K562 (cell line): ENCODE measurements at regions not wholly inside any gene's neighbourhood (a gene's known extent, or its start where the extent isn't known, plus 50 kb on each side); places are given as distances from the start of the nearest gene placed in this dataset.

Experiments used
- ATAC-seq: fragments of 200-7000 bp; cut with Tn5 transposase; 3 replicates; pipeline ENCODE4 v1.9.1; 2020; ENCODE audit warnings: moderate library complexity
- BruUV-seq: library from RNA; stranded (reverse); fragments of 400-500 nt; replicated peaks from 2 replicates; lab custom pipeline; 2021; lab: Mats Ljungman, UMichigan
- CTCF ChIA-PET: fragments of 300-600 bp; formaldehyde crosslinking; extraction: SDS; loops from one replicate; lab custom pipeline; 2021; ENCODE audit warnings: low intra/inter-chr PET ratio; lab: Yijun Ruan, JAX
- POLR2A ChIA-PET: fragments of 300-600, 350-650 bp; sonication (Branson Sonifier 250); formaldehyde crosslinking; extraction: SDS; loops from one replicate; lab custom pipeline; 2021; ENCODE audit warnings: antibody characterized with exemption, inconsistent platforms; lab: Yijun Ruan, JAX
- DNase-seq, 4 experiments: peaks; one replicate each; pipeline versions ENCODE4 v3.0.0 to v3.0.0-alpha.2; 2011 to 2018; ENCODE audit warnings: low spot score in 3 of 4, mixed read lengths in 3 of 4; ENCODE audit errors: extremely low read depth in 1 of 4
- FAIRE-seq: peaks from 2 replicates; lab custom pipeline; 2011; peaks lifted over from hg19 to GRCh38; lab: Jason Lieb, UNC
- H2AFZ ChIP-seq: 2 replicates; pipeline ENCODE4 v1.6.0; 2011; ENCODE audit warnings: low read depth, low read length, control low read depth, inconsistent platforms
- H3K27ac ChIP-seq: fragments of 200-600 bp; 3 replicates; pipeline ENCODE4 v1.8.0; 2011; ENCODE audit warnings: low read depth, mild to moderate bottlenecking, control low read depth, inconsistent platforms, low read length, moderate library complexity, mixed read lengths; ENCODE audit errors: extremely low read depth
- H3K27me3 ChIP-seq, 2 experiments: fragments of 300-600 bp in 1 of 2; 2 replicates in 1 of 2; 3 replicates in 1 of 2; pipeline versions ENCODE4 v1.6.0 to v1.8.0; 2011; ENCODE audit warnings: inconsistent platforms in 2 of 2, low read length in 2 of 2, mild to moderate bottlenecking in 1 of 2, mixed read lengths in 1 of 2, moderate library complexity in 1 of 2; ENCODE audit not compliant: control insufficient read depth in 2 of 2, insufficient read depth in 2 of 2
- H3K36me3 ChIP-seq: fragments of 300-600 bp; 3 replicates; pipeline ENCODE4 v1.8.0; 2011; ENCODE audit warnings: mild to moderate bottlenecking, low read length, inconsistent platforms; ENCODE audit not compliant: control insufficient read depth, insufficient read depth
- H3K4me1 ChIP-seq, 2 experiments: fragments of 200-600 bp in 1 of 2; replicated peaks in 1 of 2; 2 replicates in 1 of 2; 3 replicates in 1 of 2; pipeline versions ENCODE4 v1.5.1 to v1.8.0; 2011; ENCODE audit warnings: inconsistent platforms in 2 of 2, low read length in 2 of 2, mild to moderate bottlenecking in 1 of 2, mixed read lengths in 1 of 2, moderate library complexity in 1 of 2; ENCODE audit not compliant: control insufficient read depth in 2 of 2, insufficient read depth in 2 of 2
- H3K4me2 ChIP-seq: 2 replicates; pipeline ENCODE4 v1.6.1; 2011; ENCODE audit warnings: low read length, control low read depth, inconsistent platforms, mixed read lengths; ENCODE audit not compliant: insufficient read depth
- H3K4me3 ChIP-seq: fragments of 200-600 bp; sonication (generic), shearing (Covaris generic); 2 replicates; pipeline ENCODE4 v1.5.1; 2016; ENCODE audit warnings: control low read depth, inconsistent platforms
- H3K79me2 ChIP-seq: fragments of 200-600 bp; 3 replicates; pipeline ENCODE4 v1.8.0; 2011; ENCODE audit warnings: low read length, inconsistent platforms; ENCODE audit not compliant: control insufficient read depth, insufficient read depth
- H3K9ac ChIP-seq, 2 experiments: 2 replicates each; pipeline versions ENCODE4 v1.6.0 to v1.6.1; 2011; ENCODE audit warnings: low read depth in 2 of 2, low read length in 2 of 2, control low read depth in 1 of 2, inconsistent platforms in 1 of 2, mild to moderate bottlenecking in 1 of 2, mixed read lengths in 1 of 2; ENCODE audit not compliant: insufficient read depth in 1 of 2
- H3K9me1 ChIP-seq: one replicate; pipeline ENCODE4 v1.6.0; 2011; ENCODE audit warnings: inconsistent platforms, mild to moderate bottlenecking, low read length, moderate library complexity; ENCODE audit not compliant: control insufficient read depth, insufficient read depth
- H3K9me3 ChIP-seq: replicated peaks from 2 replicates; pipeline ENCODE4 v1.5.1; 2011; ENCODE audit warnings: low read depth, low read length, inconsistent platforms; ENCODE audit not compliant: control insufficient read depth, insufficient read depth
- H4K20me1 ChIP-seq: replicated peaks from 2 replicates; pipeline ENCODE4 v1.6.1; 2011; ENCODE audit warnings: low read length, inconsistent platforms, mixed read lengths; ENCODE audit not compliant: control insufficient read depth, insufficient read depth
- ADNP ChIP-seq: fragments of 200-800 bp; sonication (Bioruptor generic); IDR thresholded peaks from 2 replicates; pipeline ENCODE4 v1.6.1; 2016; ENCODE audit warnings: missing genetic modification characterization, missing compliant biosample characterization
- BCOR ChIP-seq: fragments of 450-650 bp; IDR thresholded peaks from 2 replicates; pipeline ENCODE4 v1.6.1; 2016
- ESRRA ChIP-seq: fragments of 450-650 bp; IDR thresholded peaks from 2 replicates; pipeline ENCODE4 v1.6.1; 2014; ENCODE audit warnings: low read depth, mild to moderate bottlenecking, moderate library complexity, borderline replicate concordance
- KDM1A ChIP-seq, 2 experiments: fragments of 450-650 bp; IDR thresholded peaks; 2 replicates each; pipeline ENCODE4 v1.6.1; 2016; ENCODE audit warnings: mild to moderate bottlenecking in 2 of 2
- PCBP1 ChIP-seq: fragments of 200-400 bp; formaldehyde crosslinking; IDR thresholded peaks from 2 replicates; pipeline ENCODE4 v1.6.1; 2018; ENCODE audit warnings: mild to moderate bottlenecking, low read depth, low read length; ENCODE audit not compliant: poor library complexity, severe bottlenecking
- POLR2H ChIP-seq: IDR thresholded peaks from 2 replicates; pipeline ENCODE4 v1.6.1; 2016; ENCODE audit warnings: missing genetic modification characterization, low read depth, mild to moderate bottlenecking, control low read depth, missing compliant biosample characterization, moderate library complexity
- RBM25 ChIP-seq: fragments of 200-400 bp; formaldehyde crosslinking; IDR thresholded peaks from 2 replicates; pipeline ENCODE4 v1.6.1; 2018; ENCODE audit warnings: low read length, low read depth, moderate library complexity; ENCODE audit not compliant: severe bottlenecking
- RCOR1 ChIP-seq, 2 experiments: IDR thresholded peaks; 2 replicates each; pipeline ENCODE4 v1.6.1; 2012; ENCODE audit warnings: low read depth in 2 of 2, low read length in 2 of 2, borderline replicate concordance in 1 of 2, improper control_type of control experiment in 1 of 2
- RFX1 ChIP-seq: fragments of 450-650 bp; IDR thresholded peaks from 2 replicates; pipeline ENCODE4 v1.6.1; 2016; ENCODE audit warnings: mild to moderate bottlenecking, moderate library complexity
- ZNF121 ChIP-seq: sonication (generic); formaldehyde crosslinking; conservative IDR thresholded peaks from 2 replicates; pipeline ENCODE4 v1.8.0; 2022; ENCODE audit warnings: missing genetic modification reagents
- ZNF584 ChIP-seq: fragments of 200-800 bp; sonication (Bioruptor generic); IDR thresholded peaks from 2 replicates; pipeline ENCODE4 v1.6.1; 2016; ENCODE audit warnings: low read depth, mild to moderate bottlenecking, missing genetic modification characterization, missing compliant biosample characterization
- ZSCAN32 ChIP-seq: fragments of 450-650 bp; formaldehyde crosslinking; IDR thresholded peaks from 2 replicates; pipeline ENCODE4 v1.4.0; 2020; ENCODE audit warnings: mild to moderate bottlenecking, moderate library complexity
- WGBS: fragments of 100-300 bp; shearing (Covaris generic); methylation state at CpG from one replicate; pipeline ENCODE4 v1.1.6; 2016; ENCODE audit warnings: low coverage, mixed read lengths; ENCODE audit not compliant: insufficient coverage; ENCODE audit errors: missing lambda C conversion rate; 5-methylcytosine and 5-hydroxymethylcytosine counted together
- in situ Hi-C: fragments of 300-500 bp; cut with MboI; formaldehyde crosslinking; loops from 4 replicates; pipeline ENCODE4 v1.15.0; 2018; ENCODE audit warnings: inconsistent platforms, mixed read lengths
- intact Hi-C: fragments of 100-400 bp; cut with micrococcal nuclease; formaldehyde crosslinking; loops from 2 replicates; pipeline ENCODE4 v1.14.2; 2022

DNA sequence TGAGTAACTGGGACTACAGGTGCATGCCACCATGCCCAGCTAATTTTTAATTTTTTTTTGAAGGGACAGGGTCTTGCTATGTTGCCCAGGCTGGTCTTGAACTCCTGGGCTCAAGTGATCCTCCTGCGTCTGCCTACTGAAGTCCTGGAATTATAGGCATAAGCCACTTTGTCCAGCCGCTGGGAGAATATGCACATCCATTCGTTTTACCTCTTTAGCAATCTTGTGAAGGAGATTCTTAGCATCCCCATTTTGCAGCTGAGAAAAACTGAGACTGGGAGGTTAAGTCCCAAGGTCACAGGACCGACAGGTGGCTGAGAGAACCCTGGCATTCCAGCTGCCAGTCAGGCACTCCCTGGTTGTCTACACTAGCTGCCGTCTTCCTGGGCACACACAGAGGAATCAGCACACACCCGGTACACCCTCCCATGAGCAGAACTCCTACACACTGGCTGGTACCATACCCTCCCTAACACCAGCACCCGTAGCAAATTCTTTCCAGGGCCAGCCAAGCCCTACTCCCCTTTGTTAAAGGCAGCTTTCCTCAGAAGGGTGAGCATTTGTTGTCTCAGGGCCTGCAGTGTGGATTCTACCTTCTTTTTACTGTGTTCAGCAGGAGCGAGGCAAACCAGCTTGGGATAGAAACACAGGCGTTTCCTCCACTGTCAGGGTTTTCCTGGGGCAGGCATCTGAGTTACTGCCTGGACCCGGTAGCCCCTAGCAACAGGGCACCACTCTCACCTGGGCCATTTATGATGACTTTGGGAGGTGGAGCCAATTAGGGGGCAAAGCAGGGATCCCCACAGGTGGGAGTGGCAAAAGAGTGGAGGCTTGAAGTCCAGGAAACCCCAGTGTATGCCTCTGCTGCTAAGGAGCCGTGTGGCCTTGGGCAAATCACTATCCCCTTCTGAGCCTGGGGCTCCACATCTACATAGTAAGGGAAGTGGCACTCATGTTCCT, 70.2 kb downstream of the IRF2BPL start:
- POLR2A ChIA-PET, result interaction anchor here (0.7 to 1.7 kb wide), 2 partner anchors 63 to 69 kb away, joined by 3 to 4 read pairs; no protein-coding TSS in a partner anchor
- FAIRE-seq, result no peak
- H3K79me2 ChIP-seq, result no peaks in the 10 kb centered on the region
- no peak for ATAC-seq
- H3K4me3 ChIP-seq, result no peak overlapping the region
- no peaks in the 10 kb centered on the region for H3K36me3 ChIP-seq
- peak overlapping the region in 1 of 2 experiments; percentile 35; a peak in 1 of 4 replicates for H3K9ac ChIP-seq
- peak overlapping the region; percentile 95 for H2AFZ ChIP-seq
- in situ Hi-C loops, result no loop called here
- 74% methylated on average over 10 of the region's 11 CpGs for WGBS
- intact Hi-C loops, result loop anchor here (5.0 kb wide), 1 partner anchor 41 kb away; no protein-coding TSS in a partner anchor
- no peaks in the 10 kb centered on the region for H3K27me3 ChIP-seq
- no TSS peak for BruUV-seq
- H3K4me1 ChIP-seq, result peaks cover 60 to 69% of the 10 kb centered on the region in 2 experiments
- CTCF ChIA-PET, result no interaction called here
- no peak for DNase-seq
- no peaks in the 10 kb centered on the region for H4K20me1 ChIP-seq
- H3K4me2 ChIP-seq, result peak overlapping the region; percentile 10; the same call in 1 of the 2 replicates
- no peaks in the 10 kb centered on the region for H3K9me3 ChIP-seq
- H3K9me1 ChIP-seq, result no peaks in the 10 kb centered on the region
- H3K27ac ChIP-seq, result peak overlapping the region; percentile 70; the same call in 2 of the 3 replicates
- TF ChIP-seq RFX1 (peak; percentile 65), BCOR (peak; percentile 89), KDM1A (IDR thresholded peaks at IDR 0.05) (peak; percentile 64 to 77; a peak in 3 of 4 replicates), ZNF584 (CRISPR knock-in tag) (0 out of 2 replicates have a peak, but pooled peaks have one; percentile 2), RCOR1 (IDR thresholded peaks at IDR 0.05; ENCODE audit: borderline replicate concordance in 1 of 2, low read depth in 2 of 2, low read length in 2 of 2) (0 out of 4 replicates have a peak, but pooled peaks of 1 of the 2 experiments have one; percentile 35), ADNP (tag) (peak; percentile 35; the same call in 1 of the 2 replicates), PCBP1 (no peak), ZSCAN32 (CRISPR knock-in tag) (no peak), POLR2H (tag) (no peak), ESRRA (peak; percentile 99), RBM25 (peak; percentile 90), ZNF121 (CRISPR knock-in tag) (peak; percentile 95)
- TF ChIP-seq, all 486 proteins: peak for 9
